ACC112 (cell line): ENCODE measurements at regions not wholly inside any gene's neighbourhood (a gene's known extent, or its start where the extent isn't known, plus 50 kb on each side); places are given as distances from the start of the nearest gene placed in this dataset.

Experiments
- H2AFZ ChIP-seq: fragments of 200-600 bp; sonication (generic); one replicate; pipeline ENCODE4 v1.6.0; 2017; ENCODE audit warnings: antibody characterized with exemption, low read length; ENCODE audit not compliant: unreplicated experiment
- H3K27ac ChIP-seq: fragments of 200-600 bp; sonication (generic); 2 replicates; pipeline ENCODE4 v1.5.1; 2014; ENCODE audit warnings: low read depth, mild to moderate bottlenecking, antibody characterized with exemption, low read length, moderate library complexity
- H3K27me3 ChIP-seq: fragments of 200-600 bp; sonication (generic); 2 replicates; pipeline ENCODE4 v1.6.1; 2014; ENCODE audit warnings: mild to moderate bottlenecking, antibody characterized with exemption, low read length, moderate library complexity, mixed read lengths; ENCODE audit not compliant: insufficient read depth
- H3K36me3 ChIP-seq: fragments of 200-600 bp; sonication (generic); 2 replicates; pipeline ENCODE4 v1.6.1; 2016; ENCODE audit warnings: mild to moderate bottlenecking, antibody characterized with exemption, low read length, moderate library complexity, mixed read lengths; ENCODE audit not compliant: insufficient read depth
- H3K4me1 ChIP-seq: fragments of 200-600 bp; sonication (generic); one replicate; pipeline ENCODE4 v1.6.1; 2016; ENCODE audit warnings: low read length, mixed read lengths; ENCODE audit not compliant: insufficient read depth, unreplicated experiment, control insufficient read depth
- H3K4me3 ChIP-seq: fragments of 200-600 bp; sonication (generic); 2 replicates; pipeline ENCODE4 v1.5.1; 2014; ENCODE audit warnings: mild to moderate bottlenecking, low read depth, low read length
- H3K79me2 ChIP-seq: fragments of 200-600 bp; sonication (generic); one replicate; pipeline ENCODE4 v1.6.0; 2016; ENCODE audit warnings: low read length; ENCODE audit not compliant: control insufficient read depth, unreplicated experiment, insufficient read depth

DNA sequence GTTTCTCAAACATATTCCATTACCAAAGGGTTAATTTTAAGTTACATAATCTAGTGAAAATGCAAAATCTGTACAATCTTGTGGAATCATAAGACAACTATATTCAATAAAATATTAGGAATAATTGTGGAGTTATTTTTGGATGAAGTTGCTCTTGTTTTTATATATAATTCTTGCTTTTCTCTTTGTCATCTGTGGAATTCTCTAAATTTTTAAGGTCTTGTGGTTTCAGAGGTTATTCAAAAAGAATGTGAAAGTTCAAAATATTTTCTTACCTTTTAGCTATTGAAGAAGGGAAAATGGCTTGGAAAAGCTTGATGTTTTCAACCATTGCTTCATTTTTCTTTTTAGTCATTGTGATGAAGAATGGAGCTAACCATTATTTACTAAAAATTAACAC lies 552.1 kb downstream of the TFEC start:
- H3K36me3 ChIP-seq, result no peaks in the 10 kb centered on the region
- no peaks in the 10 kb centered on the region for H3K79me2 ChIP-seq
- H3K27ac ChIP-seq, result no peak overlapping the region

GRCh38 chr7:115477193-115477651 lies 553.3 kb downstream of the TFEC start:
- Histone ChIP-seq H2AFZ (peak overlapping the region; percentile 89), H3K4me3 (peak overlapping the region; percentile 81), H3K79me2 (no peaks in the 10 kb centered on the region), H3K36me3 (no peaks in the 10 kb centered on the region), H3K27me3 (no peaks in the 10 kb centered on the region), H3K27ac (no peak overlapping the region), H3K4me1 (no peaks in the 10 kb centered on the region)

More for the DNA sequence above, 552.1 kb downstream of the TFEC start:
- no peaks in the 10 kb centered on the region for H3K4me1 ChIP-seq
- no peaks in the 10 kb centered on the region for H3K27me3 ChIP-seq
- no peak overlapping the region for H3K4me3 ChIP-seq
- H2AFZ ChIP-seq, result no peak overlapping the region

GRCh38 chr7:115476671-115477181 lies 553.8 kb downstream of the TFEC start:
- Histone ChIP-seq H3K79me2 (no peaks in the 10 kb centered on the region), H3K27ac (no peak overlapping the region), H3K4me1 (peaks cover 5% of the 10 kb centered on the region), H3K4me3 (peak overlapping the region; percentile 81), H3K36me3 (no peaks in the 10 kb centered on the region), H2AFZ (peak overlapping the region; percentile 89), H3K27me3 (no peaks in the 10 kb centered on the region)

DNA sequence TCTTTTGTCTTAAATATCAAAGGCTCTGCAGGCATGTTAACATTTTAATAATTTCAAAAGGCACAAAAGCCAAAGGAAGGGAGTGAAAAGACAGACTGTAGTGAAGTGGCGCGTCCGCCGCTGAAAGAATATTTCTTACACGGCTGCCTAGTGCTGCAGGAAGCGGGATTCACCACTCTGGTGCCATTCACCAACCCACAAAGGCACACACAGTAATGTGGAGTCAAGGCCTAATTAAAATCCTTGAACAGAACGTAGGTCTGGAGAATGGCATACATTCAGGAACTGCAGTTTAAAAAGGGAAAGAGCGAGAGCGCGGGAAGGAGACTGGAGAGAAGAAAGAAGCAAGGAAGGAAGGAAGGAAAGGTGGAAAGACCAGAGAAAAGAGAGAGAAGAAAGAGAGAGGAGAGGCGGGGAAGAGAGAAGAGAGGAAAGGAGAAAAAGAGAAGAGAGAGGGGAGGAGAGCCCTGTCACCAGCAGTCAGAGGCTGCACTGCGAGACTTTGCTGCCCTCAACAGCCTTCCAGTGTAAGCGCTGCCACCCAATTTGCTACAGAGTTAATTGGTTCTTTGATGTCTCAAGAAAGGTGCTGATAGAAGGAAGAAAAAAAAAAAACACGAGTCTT lies 554.0 kb downstream of the MDFIC start:
- no peaks in the 10 kb centered on the region for H3K27me3 ChIP-seq
- no peak overlapping the region for H3K4me3 ChIP-seq
- H2AFZ ChIP-seq, result no peak overlapping the region
- H3K79me2 ChIP-seq, result no peaks in the 10 kb centered on the region
- no peak overlapping the region for H3K27ac ChIP-seq
- H3K36me3 ChIP-seq, result no peaks in the 10 kb centered on the region
- H3K4me1 ChIP-seq, result peaks cover 6% of the 10 kb centered on the region

- Histone ChIP-seq H3K4me1 (peaks cover 6% of the 10 kb centered on the region), H3K27me3 (no peaks in the 10 kb centered on the region), H3K4me3 (no peak overlapping the region), H3K36me3 (no peaks in the 10 kb centered on the region), H3K27ac (no peak overlapping the region), H2AFZ (no peak overlapping the region), H3K79me2 (no peaks in the 10 kb centered on the region)
Observed at GRCh38 chr7:115475206-115475605, 553.3 kb downstream of the MDFIC start.

GRCh38 chr7:115474137-115474536 lies 552.2 kb downstream of the MDFIC start:
- Histone ChIP-seq H2AFZ (no peak overlapping the region), H3K27ac (no peak overlapping the region), H3K27me3 (no peaks in the 10 kb centered on the region), H3K4me3 (no peak overlapping the region), H3K36me3 (no peaks in the 10 kb centered on the region), H3K4me1 (peaks cover 6% of the 10 kb centered on the region), H3K79me2 (no peaks in the 10 kb centered on the region)

DNA sequence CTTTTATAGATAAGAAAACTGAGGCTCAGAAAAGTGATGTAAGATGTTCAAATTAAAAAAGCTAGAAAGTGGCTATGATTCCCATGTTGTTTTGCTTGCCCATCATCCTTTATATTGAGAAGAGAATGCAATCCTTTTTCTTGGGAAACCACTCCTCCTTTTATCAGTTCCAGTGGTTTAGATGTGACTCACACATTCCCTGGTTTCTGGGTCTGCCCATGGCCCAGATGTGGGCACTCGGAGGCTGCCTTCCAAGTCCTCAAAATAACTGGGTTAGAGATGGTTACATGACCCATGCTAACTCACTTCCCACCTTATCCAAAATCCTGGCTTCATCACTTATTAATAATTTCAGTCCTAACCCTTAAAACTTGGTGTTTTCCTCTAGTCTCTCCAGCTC lies 550.0 kb downstream of the MDFIC start:
- Histone ChIP-seq H3K27ac (no peak overlapping the region), H3K79me2 (no peaks in the 10 kb centered on the region), H3K36me3 (no peaks in the 10 kb centered on the region), H3K27me3 (no peaks in the 10 kb centered on the region), H3K4me3 (no peak overlapping the region), H3K4me1 (peaks cover 6% of the 10 kb centered on the region), H2AFZ (no peak overlapping the region)

DNA sequence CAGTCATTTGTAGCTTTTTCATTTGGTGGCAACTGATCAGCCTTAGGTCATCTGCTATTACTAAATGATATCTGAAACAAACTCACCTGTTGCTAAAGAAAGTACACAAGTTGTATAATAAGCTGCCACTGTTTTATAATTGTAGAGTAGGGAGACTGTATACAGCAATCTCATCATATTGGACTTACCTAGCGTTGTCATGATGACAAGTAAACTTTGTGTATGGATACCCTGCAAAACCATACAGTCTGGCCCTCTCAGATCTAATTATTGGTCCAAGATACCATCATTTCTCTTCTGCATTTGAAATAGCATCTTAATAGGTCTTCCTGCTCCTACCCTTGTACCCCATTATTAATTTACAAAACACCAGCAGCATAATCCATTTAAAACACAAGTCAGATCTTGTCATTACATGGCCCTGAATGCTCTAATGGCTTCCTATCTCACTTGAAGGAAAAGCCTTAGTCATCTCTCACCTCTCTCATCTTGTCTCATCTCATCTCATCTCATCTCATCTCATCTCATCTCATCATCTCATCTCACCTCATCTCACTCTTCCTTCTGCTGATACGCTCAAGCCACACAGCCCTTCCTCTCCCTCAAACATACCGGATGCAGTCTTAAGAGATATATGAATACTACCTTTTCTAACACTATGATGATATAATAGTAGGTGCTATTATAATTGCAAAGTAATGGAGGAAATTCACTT lies 540.6 kb downstream of the MDFIC start:
- no peaks in the 10 kb centered on the region for H3K27me3 ChIP-seq
- H2AFZ ChIP-seq, result no peak overlapping the region
- no peaks in the 10 kb centered on the region for H3K36me3 ChIP-seq
- H3K4me3 ChIP-seq, result no peak overlapping the region
- no peaks in the 10 kb centered on the region for H3K79me2 ChIP-seq
- no peak overlapping the region for H3K27ac ChIP-seq
- no peaks in the 10 kb centered on the region for H3K4me1 ChIP-seq

DNA sequence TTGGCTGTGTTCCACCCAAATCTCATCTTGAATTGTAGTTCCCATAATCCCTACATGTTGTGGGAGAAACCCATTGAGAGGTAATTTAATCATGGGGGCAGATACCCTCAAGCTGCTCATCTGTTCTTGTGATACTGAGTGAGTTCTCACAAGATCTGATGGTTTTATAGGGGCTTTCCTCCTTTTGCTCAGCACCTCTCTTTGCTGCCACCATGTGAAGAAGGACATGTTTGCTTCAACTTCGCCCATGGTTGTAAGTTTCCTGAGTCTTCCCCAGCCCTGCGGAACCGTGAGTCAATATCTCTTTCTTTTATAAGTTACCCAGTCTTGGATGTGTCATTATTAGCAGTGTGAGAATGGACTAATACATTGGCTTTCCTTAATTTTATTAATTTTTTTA lies 527.8 kb downstream of the MDFIC start:
- Histone ChIP-seq H3K4me1 (no peaks in the 10 kb centered on the region), H2AFZ (no peak overlapping the region), H3K27ac (no peak overlapping the region), H3K79me2 (no peaks in the 10 kb centered on the region), H3K36me3 (no peaks in the 10 kb centered on the region), H3K4me3 (no peak overlapping the region), H3K27me3 (no peaks in the 10 kb centered on the region)

DNA sequence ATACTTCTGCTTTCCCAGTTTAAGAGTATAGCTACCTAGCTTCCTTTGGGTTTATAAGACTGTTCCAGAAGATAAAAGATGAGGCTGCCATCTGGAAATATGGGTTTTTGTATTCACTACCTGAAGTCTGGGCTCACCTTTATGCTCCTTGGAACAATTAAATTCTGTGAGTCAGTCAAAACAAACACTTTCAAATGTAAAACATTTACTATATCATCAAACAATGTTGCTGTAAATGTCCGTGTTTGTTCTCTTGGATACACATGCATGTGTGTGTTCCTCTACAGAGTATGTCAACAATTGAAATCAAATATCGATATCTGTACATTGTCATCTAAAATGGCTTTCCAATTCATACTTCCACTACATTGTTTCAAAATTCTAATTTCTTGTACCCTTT lies 525.6 kb downstream of the MDFIC start:
- Histone ChIP-seq H3K36me3 (no peaks in the 10 kb centered on the region), H3K79me2 (no peaks in the 10 kb centered on the region), H3K27me3 (no peaks in the 10 kb centered on the region), H3K4me1 (no peaks in the 10 kb centered on the region), H3K4me3 (no peak overlapping the region), H3K27ac (no peak overlapping the region), H2AFZ (no peak overlapping the region)

- Histone ChIP-seq H3K36me3 (no peaks in the 10 kb centered on the region), H3K27me3 (no peaks in the 10 kb centered on the region), H3K4me3 (no peak overlapping the region), H3K4me1 (no peaks in the 10 kb centered on the region), H2AFZ (no peak overlapping the region), H3K79me2 (no peaks in the 10 kb centered on the region), H3K27ac (no peak overlapping the region)
Observed at GRCh38 chr7:115441033-115441432, 519.1 kb downstream of the MDFIC start.
